ENCODE measurements at regions not wholly inside any gene's neighbourhood (a gene's known extent, or its start where the extent isn't known, plus 50 kb on each side); places are given as distances from the start of the nearest gene placed in this dataset.

DNA sequence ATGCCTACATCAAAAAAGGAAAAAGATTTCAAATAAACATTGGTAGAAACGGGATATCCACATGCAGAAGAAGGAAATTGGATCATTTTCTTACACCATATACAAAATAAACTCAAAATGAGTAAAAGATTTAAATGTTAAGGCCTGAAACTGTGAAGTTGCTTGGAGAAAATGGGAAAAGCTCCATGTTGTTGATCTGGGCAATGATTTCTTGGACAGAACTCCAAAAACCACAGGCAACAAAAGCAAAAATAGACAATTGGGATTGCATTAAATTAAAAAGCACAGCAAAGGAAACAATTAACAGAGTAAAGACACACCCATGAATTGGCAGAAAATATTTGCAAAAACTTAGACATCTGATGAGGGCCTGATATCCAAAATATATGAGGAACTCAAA, 105.2 kb upstream of the APP start:
- H3K4me1 ChIP-seq (ENCODE audit: insufficient read depth), result no peaks in the 10 kb centered on the region
- peaks cover 17% of the 10 kb centered on the region for H3K9me3 ChIP-seq (ENCODE audit: low read depth)
- no peaks in the 10 kb centered on the region for H3K9me2 ChIP-seq (replicated peaks; ENCODE audit: insufficient read depth)
- no peak overlapping the region for H3K4me2 ChIP-seq
- WGBS (ENCODE audit: low lambda C conversion rate, missing lambda C conversion rate), result 52% methylated on average over 1 of the region's 1 CpG
- H3K79me2 ChIP-seq, result no peaks in the 10 kb centered on the region
- H3K27ac ChIP-seq, result no peak overlapping the region
- no peak for TF ChIP-seq CTCF (IDR thresholded peaks at IDR 0.05; ENCODE audit: poor library complexity)
- no peak for TF ChIP-seq EZH2 (IDR thresholded peaks at IDR 0.05; ENCODE audit: borderline replicate concordance)
- no peak for TF ChIP-seq EZH2phosphoT487 (IDR thresholded peaks at IDR 0.05; ENCODE audit: low read depth, severe bottlenecking, unreplicated experiment)
- H2AFZ ChIP-seq, result no peak overlapping the region
- no peaks in the 10 kb centered on the region for H4K20me1 ChIP-seq (ENCODE audit: insufficient read depth, poor library complexity, severe bottlenecking)
- no peak overlapping the region for H3K4me3 ChIP-seq
- no peak for DNase-seq (ENCODE audit: low spot score)
- no peaks in the 10 kb centered on the region for H3K36me3 ChIP-seq (replicated peaks; ENCODE audit: insufficient read depth, low read depth)
- no peaks in the 10 kb centered on the region for H3K27me3 ChIP-seq

DNA sequence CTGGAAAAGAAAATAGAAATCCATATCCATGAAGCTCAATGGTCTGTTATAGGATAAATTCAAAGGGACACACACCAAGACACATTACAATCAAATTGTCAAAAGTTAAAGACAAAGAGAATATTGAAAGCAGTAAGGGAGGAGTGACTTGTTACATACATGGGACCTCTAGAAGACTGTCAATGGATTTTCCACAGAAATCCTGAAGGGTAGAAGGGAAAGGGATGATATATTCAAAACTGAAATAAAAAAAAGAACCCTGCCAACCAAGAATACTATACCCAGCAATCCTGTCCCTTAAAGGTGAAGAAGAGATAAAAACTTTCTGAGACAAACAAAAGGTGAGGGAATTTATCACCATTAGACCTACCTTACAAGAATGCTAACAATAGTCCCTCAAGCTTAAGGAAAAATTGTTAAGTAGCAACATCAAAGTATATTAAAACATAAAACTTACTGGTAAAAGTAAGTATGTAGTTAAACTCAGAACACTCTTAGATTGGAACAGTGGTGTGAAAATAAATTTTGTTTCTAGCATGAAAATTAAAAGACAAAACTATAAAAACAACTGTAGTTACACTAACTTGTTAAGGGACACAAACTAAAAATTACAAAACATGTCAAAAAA, 103.2 kb upstream of the APP start:
- Histone ChIP-seq H3K27me3 (no peaks in the 10 kb centered on the region), H3K27ac (no peak overlapping the region), H3K79me2 (no peaks in the 10 kb centered on the region), H3K9me3 (ENCODE audit: low read depth) (peaks cover 17% of the 10 kb centered on the region), H3K9me2 (replicated peaks; ENCODE audit: insufficient read depth) (no peaks in the 10 kb centered on the region), H4K20me1 (ENCODE audit: insufficient read depth, poor library complexity, severe bottlenecking) (no peaks in the 10 kb centered on the region), H3K4me1 (ENCODE audit: insufficient read depth) (no peaks in the 10 kb centered on the region), H3K4me3 (no peak overlapping the region), H2AFZ (no peak overlapping the region), H3K4me2 (no peak overlapping the region), H3K36me3 (replicated peaks; ENCODE audit: insufficient read depth, low read depth) (no peaks in the 10 kb centered on the region)
- DNase-seq (ENCODE audit: low spot score), result no peak
- TF ChIP-seq EZH2 (IDR thresholded peaks at IDR 0.05; ENCODE audit: borderline replicate concordance) (no peak), CTCF (IDR thresholded peaks at IDR 0.05; ENCODE audit: poor library complexity) (no peak), EZH2phosphoT487 (IDR thresholded peaks at IDR 0.05; ENCODE audit: low read depth, severe bottlenecking, unreplicated experiment) (no peak)

DNA sequence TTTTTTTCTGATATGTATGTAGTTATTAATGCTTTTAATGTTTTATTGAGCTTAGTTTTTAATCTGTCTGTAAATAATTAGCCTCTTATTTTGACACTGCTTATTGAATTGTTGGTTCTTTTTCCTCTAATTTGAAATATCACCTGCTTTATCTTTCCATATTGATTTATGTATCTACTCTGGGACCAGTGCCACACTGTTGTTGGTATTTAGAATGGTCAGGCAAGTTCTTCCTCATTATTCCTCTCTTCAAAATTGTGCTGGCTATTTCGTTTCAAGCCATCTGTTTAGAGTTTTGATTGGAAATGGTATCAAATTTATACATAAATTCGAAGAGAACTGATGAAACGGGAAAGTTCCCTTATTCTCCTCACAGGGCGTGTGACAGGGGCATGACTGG, 96.8 kb upstream of the APP start:
- no peak for DNase-seq (ENCODE audit: low spot score)

More for the DNA sequence above, 96.8 kb upstream of the APP start:
- Histone ChIP-seq H3K9me3 (ENCODE audit: low read depth) (no peaks in the 10 kb centered on the region), H2AFZ (no peak overlapping the region), H3K4me3 (no peak overlapping the region), H3K9me2 (replicated peaks; ENCODE audit: insufficient read depth) (no peaks in the 10 kb centered on the region), H4K20me1 (ENCODE audit: insufficient read depth, poor library complexity, severe bottlenecking) (no peaks in the 10 kb centered on the region), H3K36me3 (replicated peaks; ENCODE audit: insufficient read depth, low read depth) (no peaks in the 10 kb centered on the region), H3K27me3 (no peaks in the 10 kb centered on the region), H3K4me2 (no peak overlapping the region), H3K79me2 (no peaks in the 10 kb centered on the region), H3K27ac (no peak overlapping the region), H3K4me1 (ENCODE audit: insufficient read depth) (no peaks in the 10 kb centered on the region)
- TF ChIP-seq EZH2 (IDR thresholded peaks at IDR 0.05; ENCODE audit: borderline replicate concordance) (no peak), CTCF (IDR thresholded peaks at IDR 0.05; ENCODE audit: poor library complexity) (no peak), EZH2phosphoT487 (IDR thresholded peaks at IDR 0.05; ENCODE audit: low read depth, severe bottlenecking, unreplicated experiment) (no peak)
- WGBS (ENCODE audit: low lambda C conversion rate, missing lambda C conversion rate), result 89% methylated on average over 4 of the region's 4 CpGs

Measured in hepatocyte (in vitro differentiated cells).